ENCODE measurements at regions not wholly inside any gene's neighbourhood (a gene's known extent, or its start where the extent isn't known, plus 50 kb on each side); places are given as distances from the start of the nearest gene placed in this dataset.

GRCh38 chr7:49398746-49399145, 374.7 kb upstream of the VWC2 start:
- peak; percentile 31 for DNase-seq (ENCODE audit: low read depth)
- no peak for TF ChIP-seq CTCF (IDR thresholded peaks at IDR 0.05; ENCODE audit: insufficient read depth, low read depth, low read length, missing control alignments)
- no peak overlapping the region for H3K4me3 ChIP-seq (ENCODE audit: low read depth, low read length)

- DNase-seq (ENCODE audit: low read depth), result no peak
- no peak overlapping the region for H3K4me3 ChIP-seq (ENCODE audit: low read depth, low read length)
- TF ChIP-seq CTCF (IDR thresholded peaks at IDR 0.05; ENCODE audit: insufficient read depth, low read depth, low read length, missing control alignments), result no peak
These were observed 372.4 kb upstream of the VWC2 start for GRCh38 chr7:49400891-49401550.

GRCh38 chr7:49403844-49404243, 369.6 kb upstream of the VWC2 start:
- no peak overlapping the region for H3K4me3 ChIP-seq (ENCODE audit: low read depth, low read length)
- DNase-seq (ENCODE audit: low read depth), result no peak
- no peak for TF ChIP-seq CTCF (IDR thresholded peaks at IDR 0.05; ENCODE audit: insufficient read depth, low read depth, low read length, missing control alignments)

- TF ChIP-seq CTCF (IDR thresholded peaks at IDR 0.05; ENCODE audit: insufficient read depth, low read depth, low read length, missing control alignments), result no peak
- H3K4me3 ChIP-seq (ENCODE audit: low read depth, low read length), result no peak overlapping the region
- DNase-seq (ENCODE audit: low read depth), result no peak
These were observed 366.2 kb upstream of the VWC2 start for GRCh38 chr7:49407205-49407604.

- DNase-seq (ENCODE audit: low read depth), result no peak
- H3K4me3 ChIP-seq (ENCODE audit: low read depth, low read length), result no peak overlapping the region
- no peak for TF ChIP-seq CTCF (IDR thresholded peaks at IDR 0.05; ENCODE audit: insufficient read depth, low read depth, low read length, missing control alignments)
These were observed 356.4 kb upstream of the VWC2 start for GRCh38 chr7:49417034-49417433.

- no peak for DNase-seq (ENCODE audit: low read depth)
- no peak for TF ChIP-seq CTCF (IDR thresholded peaks at IDR 0.05; ENCODE audit: insufficient read depth, low read depth, low read length, missing control alignments)
- H3K4me3 ChIP-seq (ENCODE audit: low read depth, low read length), result no peak overlapping the region
These were observed 354.5 kb upstream of the VWC2 start for GRCh38 chr7:49418963-49419362.

GRCh38 chr7:49422564-49422963, 350.9 kb upstream of the VWC2 start:
- DNase-seq (ENCODE audit: low read depth), result no peak

More at GRCh38 chr7:49422564-49422963, 350.9 kb upstream of the VWC2 start:
- no peak overlapping the region for H3K4me3 ChIP-seq (ENCODE audit: low read depth, low read length)
- TF ChIP-seq CTCF (IDR thresholded peaks at IDR 0.05; ENCODE audit: insufficient read depth, low read depth, low read length, missing control alignments), result no peak

Data from GM12865 (cell line).